RWPE1 (cell line): ENCODE measurements at regions not wholly inside any gene's neighbourhood (a gene's known extent, or its start where the extent isn't known, plus 50 kb on each side); places are given as distances from the start of the nearest gene placed in this dataset.

ENCODE experiments used
- CTCF ChIA-PET: fragments of 350-600 bp; sonication (Branson Sonifier 250); formaldehyde crosslinking; extraction: SDS; loops from one replicate; lab custom pipeline; 2021; lab: Yijun Ruan, JAX
- POLR2A ChIA-PET: fragments of 400-600 bp; formaldehyde crosslinking; extraction: SDS; loops from one replicate; lab custom pipeline; 2020; ENCODE audit warnings: antibody characterized with exemption; ENCODE audit not compliant: low non-redundant PET; lab: Yijun Ruan, JAX
- DNase-seq: peaks from one replicate; pipeline ENCODE4 v3.0.0; 2012; ENCODE audit warnings: low spot score
- H3K27ac ChIP-seq: fragments of 450-650 bp; 2 replicates; pipeline ENCODE4 v1.5.1; 2017
- CTCF ChIP-seq: fragments of 450-650 bp; conservative IDR thresholded peaks from 2 replicates; pipeline ENCODE4 v1.5.1; 2017; ENCODE audit warnings: low read depth, mild to moderate bottlenecking

GRCh38 chr5:85010014-85010562 lies 625.4 kb upstream of the EDIL3 start:
- no peak for DNase-seq
- TF ChIP-seq CTCF = no peak
- no peak overlapping the region for H3K27ac ChIP-seq
- POLR2A ChIA-PET = no interaction called here
- CTCF ChIA-PET = no interaction called here

- no peak for TF ChIP-seq CTCF
- DNase-seq = no peak
- ChIA-PET CTCF (interaction anchor here (0.7 kb wide), 1 partner anchor 767 kb away, joined by 4 read pairs; no protein-coding TSS in a partner anchor), POLR2A (no interaction called here)
- H3K27ac ChIP-seq = no peak overlapping the region
Measured at GRCh38 chr5:85017261-85017660, 632.6 kb upstream of the EDIL3 start.

GRCh38 chr5:85030316-85031084 lies 645.8 kb upstream of the EDIL3 start:
- no peak overlapping the region for H3K27ac ChIP-seq
- no peak for DNase-seq
- TF ChIP-seq CTCF = no peak
- ChIA-PET POLR2A (no interaction called here), CTCF (no interaction called here)

- TF ChIP-seq CTCF = no peak
- DNase-seq = no peak
- ChIA-PET CTCF (no interaction called here), POLR2A (no interaction called here)
- H3K27ac ChIP-seq = no peak overlapping the region
Measured at GRCh38 chr5:85049020-85049419, 664.3 kb upstream of the EDIL3 start.

- DNase-seq = no peak
- TF ChIP-seq CTCF = no peak
- ChIA-PET CTCF (interaction anchor here (0.6 kb wide), 1 partner anchor 1310 kb away, joined by 3 read pairs; no protein-coding TSS in a partner anchor), POLR2A (no interaction called here)
- no peak overlapping the region for H3K27ac ChIP-seq
Measured at GRCh38 chr5:85052826-85053225, 668.1 kb upstream of the EDIL3 start.

- ChIA-PET POLR2A (no interaction called here), CTCF (interaction anchor here (0.7 to 1.1 kb wide), 2 partner anchors 15 kb away, joined by 3 to 7 read pairs; no protein-coding TSS in a partner anchor)
- no peak overlapping the region for H3K27ac ChIP-seq
- TF ChIP-seq CTCF = no peak
- no peak for DNase-seq
Measured at GRCh38 chr5:85069659-85070640, 685.3 kb upstream of the EDIL3 start.
